ENCODE measurements at regions not wholly inside any gene's neighbourhood (a gene's known extent, or its start where the extent isn't known, plus 50 kb on each side); places are given as distances from the start of the nearest gene placed in this dataset.

DNA sequence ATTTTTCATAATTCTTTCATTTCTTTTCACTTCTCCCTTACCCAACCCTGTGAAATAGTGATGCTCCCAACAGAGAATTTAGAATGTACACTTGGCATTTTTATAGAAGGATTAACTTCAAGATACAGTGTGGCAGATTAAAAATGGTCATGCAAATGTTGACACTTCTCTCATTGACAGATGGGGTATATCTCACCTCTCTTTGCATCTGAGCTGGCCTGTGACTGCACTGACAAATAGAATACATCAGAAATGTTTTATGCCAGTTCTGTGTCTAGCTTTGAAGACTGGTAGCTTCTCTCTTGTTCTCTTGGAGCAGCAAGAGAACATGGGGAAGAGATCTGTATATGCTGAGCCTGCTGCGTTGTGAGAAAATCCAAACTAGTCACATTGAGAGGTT is 949.6 kb downstream of the CDH11 start:
- TF ChIP-seq, protein P1, sequence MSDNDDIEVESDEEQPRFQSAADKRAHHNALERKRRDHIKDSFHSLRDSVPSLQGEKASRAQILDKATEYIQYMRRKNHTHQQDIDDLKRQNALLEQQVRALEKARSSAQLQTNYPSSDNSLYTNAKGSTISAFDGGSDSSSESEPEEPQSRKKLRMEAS (IDR thresholded peaks at IDR 0.05; ENCODE audit: low read depth, low read length), result no peak
- TF ChIP-seq, protein P2, sequence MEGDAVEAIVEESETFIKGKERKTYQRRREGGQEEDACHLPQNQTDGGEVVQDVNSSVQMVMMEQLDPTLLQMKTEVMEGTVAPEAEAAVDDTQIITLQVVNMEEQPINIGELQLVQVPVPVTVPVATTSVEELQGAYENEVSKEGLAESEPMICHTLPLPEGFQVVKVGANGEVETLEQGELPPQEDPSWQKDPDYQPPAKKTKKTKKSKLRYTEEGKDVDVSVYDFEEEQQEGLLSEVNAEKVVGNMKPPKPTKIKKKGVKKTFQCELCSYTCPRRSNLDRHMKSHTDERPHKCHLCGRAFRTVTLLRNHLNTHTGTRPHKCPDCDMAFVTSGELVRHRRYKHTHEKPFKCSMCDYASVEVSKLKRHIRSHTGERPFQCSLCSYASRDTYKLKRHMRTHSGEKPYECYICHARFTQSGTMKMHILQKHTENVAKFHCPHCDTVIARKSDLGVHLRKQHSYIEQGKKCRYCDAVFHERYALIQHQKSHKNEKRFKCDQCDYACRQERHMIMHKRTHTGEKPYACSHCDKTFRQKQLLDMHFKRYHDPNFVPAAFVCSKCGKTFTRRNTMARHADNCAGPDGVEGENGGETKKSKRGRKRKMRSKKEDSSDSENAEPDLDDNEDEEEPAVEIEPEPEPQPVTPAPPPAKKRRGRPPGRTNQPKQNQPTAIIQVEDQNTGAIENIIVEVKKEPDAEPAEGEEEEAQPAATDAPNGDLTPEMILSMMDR (IDR thresholded peaks at IDR 0.05; ENCODE audit: low read depth, low read length), result no peak
- TF ChIP-seq POLR2A (IDR thresholded peaks at IDR 0.05; ENCODE audit: extremely low read depth, insufficient read length), result no peak
- TF ChIP-seq MYC (IDR thresholded peaks at IDR 0.05; ENCODE audit: low read depth, low read length), result no peak
- DNase-seq (ENCODE audit: low read depth), result no peak
- no peak overlapping the region for H3K4me3 ChIP-seq (ENCODE audit: low read depth, low read length)

DNA sequence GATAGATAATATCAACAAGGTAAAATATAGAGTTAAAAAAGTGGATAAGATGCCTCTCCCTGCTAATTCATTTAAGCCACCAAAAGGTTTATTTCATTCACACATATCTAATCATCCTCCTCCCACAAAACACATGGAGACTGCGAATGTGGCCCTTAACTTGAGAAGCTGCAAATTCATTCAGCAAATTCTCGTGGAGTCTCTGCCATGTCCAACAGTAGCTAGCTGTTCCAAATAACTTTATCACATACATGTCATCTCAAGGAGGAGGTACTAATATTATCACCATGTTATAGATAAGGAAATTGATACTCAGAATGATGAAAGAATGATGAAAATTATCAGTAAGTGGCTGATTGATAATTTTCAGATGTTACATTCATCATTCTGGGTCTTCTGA is 950.2 kb downstream of the CDH11 start:
- DNase-seq (ENCODE audit: low read depth), result no peak
- TF ChIP-seq, protein P1 (IDR thresholded peaks at IDR 0.05; ENCODE audit: low read depth, low read length), result no peak
- TF ChIP-seq, protein P2 (IDR thresholded peaks at IDR 0.05; ENCODE audit: low read depth, low read length), result no peak
- TF ChIP-seq POLR2A (IDR thresholded peaks at IDR 0.05; ENCODE audit: extremely low read depth, insufficient read length) (no peak), MYC (IDR thresholded peaks at IDR 0.05; ENCODE audit: low read depth, low read length) (no peak)
- H3K4me3 ChIP-seq (ENCODE audit: low read depth, low read length), result no peak overlapping the region

DNA sequence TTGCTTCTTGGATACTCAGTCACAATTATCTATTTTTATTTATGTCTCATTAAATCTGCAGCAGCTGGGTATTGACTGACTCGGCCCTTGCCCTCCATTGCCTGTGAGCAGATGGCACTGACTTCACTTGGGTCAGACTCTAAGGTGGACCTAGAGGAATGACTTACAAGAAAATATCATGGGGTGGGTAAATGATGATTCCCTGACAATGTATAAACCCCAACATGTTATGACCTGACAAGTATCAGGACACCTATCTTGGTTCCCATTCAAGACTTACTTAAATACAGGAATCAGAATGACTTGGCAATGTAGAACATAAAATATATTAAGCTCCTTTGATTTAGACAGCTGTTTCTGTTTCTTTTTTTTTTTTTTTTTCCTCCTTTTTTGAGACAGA is 953.5 kb downstream of the CDH11 start:
- no peak for DNase-seq (ENCODE audit: low read depth)
- H3K4me3 ChIP-seq (ENCODE audit: low read depth, low read length), result no peak overlapping the region
- TF ChIP-seq MYC (IDR thresholded peaks at IDR 0.05; ENCODE audit: low read depth, low read length), result no peak
- TF ChIP-seq, protein P2 (IDR thresholded peaks at IDR 0.05; ENCODE audit: low read depth, low read length), result no peak

DNA sequence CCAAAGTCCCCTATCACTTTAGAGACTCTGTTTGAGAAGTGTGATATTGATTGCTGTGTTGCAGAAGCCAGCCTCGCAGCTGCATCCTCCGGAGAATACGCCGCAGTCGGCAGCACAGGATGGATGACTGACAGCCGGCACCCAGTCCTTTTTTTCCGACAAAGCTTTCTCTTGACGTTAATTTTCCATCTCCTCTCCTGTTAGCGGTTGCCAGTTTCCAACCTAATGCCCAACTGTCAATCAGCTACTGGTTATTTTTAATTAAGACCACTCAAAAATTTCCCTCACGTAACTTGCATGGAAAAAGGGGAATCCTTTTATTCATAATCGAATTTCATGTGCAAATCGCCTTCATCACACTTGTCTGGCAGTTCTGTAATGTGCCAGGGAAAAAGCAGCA is 953.9 kb downstream of the CDH11 start:
- no peak for DNase-seq (ENCODE audit: low read depth)
- TF ChIP-seq, protein P2 (IDR thresholded peaks at IDR 0.05; ENCODE audit: low read depth, low read length), result no peak
- TF ChIP-seq POLR2A (IDR thresholded peaks at IDR 0.05; ENCODE audit: extremely low read depth, insufficient read length) (no peak), MYC (IDR thresholded peaks at IDR 0.05; ENCODE audit: low read depth, low read length) (no peak)
- TF ChIP-seq, protein P1 (IDR thresholded peaks at IDR 0.05; ENCODE audit: low read depth, low read length), result no peak
- H3K4me3 ChIP-seq (ENCODE audit: low read depth, low read length), result no peak overlapping the region

DNA sequence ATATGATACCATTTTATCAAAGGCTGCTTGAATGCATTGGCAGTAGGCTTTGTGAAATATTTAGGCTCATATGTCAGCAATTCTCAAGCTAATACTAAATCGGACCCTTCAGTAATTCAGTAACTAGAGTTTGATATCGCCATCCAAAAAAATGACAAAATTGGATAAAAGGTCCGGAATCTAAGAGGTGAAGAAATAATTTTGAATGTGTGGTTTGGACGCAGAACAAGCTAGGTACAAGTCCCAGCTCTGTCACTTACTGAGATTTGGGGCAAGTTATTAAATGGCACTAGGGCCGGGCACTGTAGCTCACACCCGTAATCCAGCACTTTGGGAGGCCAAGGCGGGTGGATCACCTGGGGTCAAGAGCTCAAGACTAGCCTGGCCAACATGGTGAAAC is 956.5 kb downstream of the CDH11 start:
- no peak for DNase-seq (ENCODE audit: low read depth)
- no peak overlapping the region for H3K4me3 ChIP-seq (ENCODE audit: low read depth, low read length)
- TF ChIP-seq, protein P2 (IDR thresholded peaks at IDR 0.05; ENCODE audit: low read depth, low read length), result no peak
- no peak for TF ChIP-seq MYC (IDR thresholded peaks at IDR 0.05; ENCODE audit: low read depth, low read length)
- TF ChIP-seq POLR2A (IDR thresholded peaks at IDR 0.05; ENCODE audit: extremely low read depth, insufficient read length), result no peak
- TF ChIP-seq, protein P1 (IDR thresholded peaks at IDR 0.05; ENCODE audit: low read depth, low read length), result no peak
